Breast epithelium (tissue), 4 donors: ENCODE measurements at regions not wholly inside any gene's neighbourhood (a gene's known extent, or its start where the extent isn't known, plus 50 kb on each side); places are given as distances from the start of the nearest gene placed in this dataset.
A peak's percentile ranks its signal among the peaks of the same experiment; 100 is the strongest.

Experiments
- DNase-seq, 2 donors: peaks; one replicate each; pipeline ENCODE4 v3.0.0-alpha.2; 2019; ENCODE audit warnings: low spot score in 2 of 2
- H3K27ac ChIP-seq, 2 donors: fragments of 200-600 bp; sonication (generic) in 1 of 2; one replicate each; pipeline ENCODE4 v1.5.1; 2016 to 2019; ENCODE audit warnings: mild to moderate bottlenecking in 1 of 2
- H3K27me3 ChIP-seq, 2 donors: fragments of 200-600 bp; sonication (generic) in 1 of 2; one replicate each; pipeline versions ENCODE4 v1.5.1 to v1.6.0; 2017 to 2019; ENCODE audit warnings: control low read depth in 1 of 2, mild to moderate bottlenecking in 1 of 2
- H3K36me3 ChIP-seq: fragments of 200-600 bp; one replicate; pipeline ENCODE4 v1.5.1; 2019
- H3K4me1 ChIP-seq, 2 donors: fragments of 200-600 bp; sonication (generic); one replicate each; pipeline ENCODE4 v1.5.1; 2016 to 2019; ENCODE audit warnings: control low read depth in 1 of 2
- H3K4me3 ChIP-seq, 3 donors: fragments of 200-600 bp; sonication (generic); 1 replicate in 2 of 3; 2 replicates in 1 of 3; pipeline ENCODE4 v1.5.1; 2016 to 2019; ENCODE audit warnings: mild to moderate bottlenecking in 3 of 3, moderate library complexity in 2 of 3
- H3K9me3 ChIP-seq, 2 donors: fragments of 200-600 bp; sonication (generic) in 1 of 2; one replicate each; pipeline ENCODE4 v1.5.1; 2016 to 2019; ENCODE audit warnings: control low read depth in 1 of 2
- CTCF ChIP-seq, 3 donors: fragments of 450-650 bp; IDR thresholded peaks; one replicate each; pipeline ENCODE4 v1.5.1; 2016 to 2017; ENCODE audit warnings: antibody characterized with exemption in 3 of 3, mild to moderate bottlenecking in 3 of 3, moderate library complexity in 3 of 3
- POLR2A ChIP-seq: fragments of 450-650 bp; IDR thresholded peaks from one replicate; pipeline ENCODE4 v1.6.1; 2016; ENCODE audit warnings: antibody characterized with exemption, mild to moderate bottlenecking, moderate library complexity
- POLR2AphosphoS5 ChIP-seq, 3 donors: sonication (generic); formaldehyde crosslinking; IDR thresholded peaks; one replicate each; pipeline ENCODE4 v1.6.1; 2017; ENCODE audit warnings: antibody characterized with exemption in 3 of 3
- intact Hi-C: fragments of 100-400 bp; cut with DNase I; formaldehyde crosslinking; loops from one replicate; pipeline ENCODE4 v1.15.1; 2023; ENCODE audit warnings: low total_unique reads

DNA sequence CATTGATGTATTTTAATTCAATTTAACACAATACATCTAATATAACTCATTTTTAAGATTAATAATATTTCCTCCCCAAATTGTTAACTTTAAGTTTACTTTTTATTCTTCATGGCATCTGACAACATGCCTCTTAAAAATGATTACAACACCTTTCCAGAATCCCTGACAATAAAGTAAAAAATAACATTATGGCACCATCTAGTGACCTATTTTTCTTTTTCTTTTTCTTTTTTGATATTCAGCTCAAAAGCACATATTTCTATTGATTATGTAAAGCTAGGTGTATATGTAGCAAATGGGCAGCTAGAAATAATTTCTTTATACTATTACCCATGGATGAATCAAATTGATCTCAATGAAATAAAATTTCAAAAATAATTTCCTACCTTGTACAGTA, 834.3 kb upstream of the CDH8 start:
- Histone ChIP-seq H3K4me3 (no peak overlapping the region), H3K9me3 (no peaks in the 10 kb centered on the region), H3K27ac (no peak overlapping the region), H3K27me3 (no peaks in the 10 kb centered on the region), H3K4me1 (no peaks in the 10 kb centered on the region), H3K36me3 (no peaks in the 10 kb centered on the region)
- TF ChIP-seq CTCF (IDR thresholded peaks at IDR 0.05) (no peak), POLR2AphosphoS5 (IDR thresholded peaks at IDR 0.05) (no peak), POLR2A (no peak)
- DNase-seq: no peak
- intact Hi-C loops: no loop called here

GRCh38 chr16:62869837-62870236, 833.6 kb upstream of the CDH8 start:
- no peak overlapping the region for H3K4me3 ChIP-seq
- no peaks in the 10 kb centered on the region for H3K9me3 ChIP-seq
- intact Hi-C loops: no loop called here

DNA sequence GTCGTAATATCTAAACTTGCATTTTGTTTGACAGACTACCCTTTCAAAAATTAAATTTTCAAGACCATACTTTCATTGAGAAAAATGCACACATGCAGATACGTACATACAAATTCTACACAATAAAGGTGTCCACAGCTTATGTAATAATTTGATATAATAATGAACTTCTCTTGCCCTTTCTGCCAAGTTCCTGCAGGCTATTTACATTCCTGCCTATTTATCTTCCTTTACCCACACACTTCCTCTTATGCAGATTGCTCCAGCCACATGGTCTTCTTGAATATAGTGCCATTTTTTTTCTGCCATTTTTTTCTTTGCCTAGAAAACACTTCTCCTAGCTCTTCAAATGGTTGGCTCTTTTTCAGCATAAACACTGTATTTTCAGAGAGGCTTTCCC, 826.9 kb upstream of the CDH8 start:
- no peak for DNase-seq
- H3K36me3 ChIP-seq: no peaks in the 10 kb centered on the region
- H3K4me1 ChIP-seq: no peaks in the 10 kb centered on the region
- intact Hi-C loops: no loop called here
- no peak overlapping the region for H3K27ac ChIP-seq
- no peak for TF ChIP-seq POLR2A
- no peak for TF ChIP-seq POLR2AphosphoS5 (IDR thresholded peaks at IDR 0.05)
- no peak for TF ChIP-seq CTCF (IDR thresholded peaks at IDR 0.05)
- no peak overlapping the region for H3K4me3 ChIP-seq
- H3K27me3 ChIP-seq: no peaks in the 10 kb centered on the region
- H3K9me3 ChIP-seq: no peaks in the 10 kb centered on the region

More at GRCh38 chr16:62869837-62870236, 833.6 kb upstream of the CDH8 start:
- H3K36me3 ChIP-seq: no peaks in the 10 kb centered on the region
- TF ChIP-seq POLR2AphosphoS5 (IDR thresholded peaks at IDR 0.05) (no peak), CTCF (IDR thresholded peaks at IDR 0.05) (no peak), POLR2A (no peak)
- DNase-seq: no peak
- H3K4me1 ChIP-seq: no peaks in the 10 kb centered on the region
- no peaks in the 10 kb centered on the region for H3K27me3 ChIP-seq
- no peak overlapping the region for H3K27ac ChIP-seq

- no peak overlapping the region for H3K4me3 ChIP-seq
- no peaks in the 10 kb centered on the region for H3K36me3 ChIP-seq
- no peaks in the 10 kb centered on the region for H3K27me3 ChIP-seq
- peak in 1 of 2 donors; percentile 27 for DNase-seq
- no peaks in the 10 kb centered on the region for H3K4me1 ChIP-seq
- intact Hi-C loops: no loop called here
- H3K27ac ChIP-seq: no peak overlapping the region
- H3K9me3 ChIP-seq: no peaks in the 10 kb centered on the region
- TF ChIP-seq POLR2AphosphoS5 (IDR thresholded peaks at IDR 0.05): no peak
- no peak for TF ChIP-seq POLR2A
- TF ChIP-seq CTCF (IDR thresholded peaks at IDR 0.05): no peak
Measured at GRCh38 chr16:62853887-62854286, 817.6 kb upstream of the CDH8 start.

- Histone ChIP-seq H3K4me1 (no peaks in the 10 kb centered on the region), H3K36me3 (no peaks in the 10 kb centered on the region)
- intact Hi-C loops: no loop called here
Measured at GRCh38 chr16:62846399-62847057, 810.3 kb upstream of the CDH8 start.

More at GRCh38 chr16:62846399-62847057, 810.3 kb upstream of the CDH8 start:
- Histone ChIP-seq H3K27ac (no peak overlapping the region), H3K9me3 (no peaks in the 10 kb centered on the region), H3K27me3 (no peaks in the 10 kb centered on the region), H3K4me3 (no peak overlapping the region)
- TF ChIP-seq CTCF (IDR thresholded peaks at IDR 0.05) (no peak), POLR2A (no peak), POLR2AphosphoS5 (IDR thresholded peaks at IDR 0.05) (no peak)
- no peak for DNase-seq
